HEK293 (cell line): ENCODE measurements at regions not wholly inside any gene's neighbourhood (a gene's known extent, or its start where the extent isn't known, plus 50 kb on each side); places are given as distances from the start of the nearest gene placed in this dataset.
"Not testable (repeated sequence)": the region's sequence is repeated elsewhere in the genome, so short reads cannot be mapped to it uniquely, and the experiment has no call there.

Experiments
- CTCF ChIA-PET: fragments of 350-600 bp; formaldehyde crosslinking; extraction: SDS; loops from one replicate; lab custom pipeline; 2021; ENCODE audit warnings: antibody characterized with exemption; lab: Yijun Ruan, JAX
- POLR2A ChIA-PET: fragments of 300-600 bp; formaldehyde crosslinking; extraction: SDS; loops from one replicate; lab custom pipeline; 2020; ENCODE audit warnings: antibody characterized with exemption, inconsistent platforms; lab: Yijun Ruan, JAX
- H3K27ac ChIP-seq: fragments of 200-500 bp; sonication (Bioruptor generic); 2 replicates; pipeline ENCODE4 v1.5.1; 2014; ENCODE audit warnings: low read depth, low read length, control low read depth, inconsistent platforms; ENCODE audit errors: extremely low read depth
- H3K36me3 ChIP-seq, 2 experiments: fragments of 200-500 bp in 1 of 2; sonication (Bioruptor generic) in 1 of 2; 1 replicate in 1 of 2; 2 replicates in 1 of 2; pipeline ENCODE4 v1.5.1; 2014 to 2017; ENCODE audit warnings: inconsistent platforms in 2 of 2, low read length in 2 of 2; ENCODE audit not compliant: control insufficient read depth in 2 of 2, insufficient read depth in 1 of 2
- H3K4me1 ChIP-seq: fragments of 200-500 bp; sonication (Bioruptor generic); 2 replicates; pipeline ENCODE4 v1.5.1; 2014; ENCODE audit warnings: mild to moderate bottlenecking, low read length, inconsistent platforms; ENCODE audit not compliant: control insufficient read depth, insufficient read depth
- H3K4me3 ChIP-seq: 2 replicates; pipeline ENCODE4 v1.5.1; 2011; ENCODE audit warnings: low read depth, mild to moderate bottlenecking, control low read depth, low read length, moderate library complexity
- H3K9me3 ChIP-seq: fragments of 200-500 bp; sonication (Bioruptor generic); 2 replicates; pipeline ENCODE4 v1.5.1; 2014; ENCODE audit warnings: low read depth, low read length, inconsistent platforms; ENCODE audit not compliant: control insufficient read depth, insufficient read depth
- SETDB1 ChIP-seq: IDR thresholded peaks from one replicate; pipeline ENCODE4 v1.6.1; 2017; ENCODE audit warnings: mild to moderate bottlenecking, low read length, moderate library complexity, mixed read lengths; ENCODE audit not compliant: insufficient read length
- ZNF544 ChIP-seq: fragments of 450-650 bp; formaldehyde crosslinking; IDR thresholded peaks from 2 replicates; pipeline ENCODE4 v1.5.0; 2017; ENCODE audit warnings: missing biosample characterization, missing genetic modification characterization
- ZNF585B ChIP-seq: fragments of 450-650 bp; formaldehyde crosslinking; IDR thresholded peaks from 2 replicates; pipeline ENCODE4 v1.5.1; 2016; ENCODE audit warnings: missing biosample characterization, missing genetic modification characterization
- ZNF660 ChIP-seq: fragments of 450-650 bp; IDR thresholded peaks from 2 replicates; pipeline ENCODE4 v1.5.1; 2018; ENCODE audit warnings: missing biosample characterization, mild to moderate bottlenecking, missing genetic modification characterization
- ZNF664 ChIP-seq: fragments of 450-650 bp; formaldehyde crosslinking; IDR thresholded peaks from 2 replicates; pipeline ENCODE4 v1.5.1; 2016; ENCODE audit warnings: missing biosample characterization, missing genetic modification characterization
- TF ChIP-seq, protein P1 (sequence below): fragments of 450-650 bp; formaldehyde crosslinking; IDR thresholded peaks from 2 replicates; pipeline ENCODE4 v1.5.1; 2017; ENCODE audit warnings: missing biosample characterization, missing genetic modification characterization

DNA sequence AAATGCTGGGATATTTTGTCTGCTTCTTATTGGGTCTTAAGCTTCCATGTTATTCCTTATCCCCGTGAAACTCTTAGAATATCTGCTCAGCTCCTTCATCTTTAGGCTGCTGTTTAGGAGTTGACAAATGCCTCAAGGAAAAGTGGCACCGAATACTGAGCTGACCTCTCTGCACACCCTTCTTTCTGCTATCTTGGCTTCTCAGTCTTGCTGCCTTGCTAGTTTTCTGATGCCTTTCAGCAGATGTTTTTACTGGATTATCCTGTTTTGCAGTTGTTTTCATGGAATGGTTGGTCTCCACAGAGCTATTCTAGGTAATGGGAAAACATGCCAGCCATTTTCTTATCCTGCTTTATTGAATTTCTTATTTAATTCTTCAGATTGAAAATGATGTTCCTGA lies 86.3 kb downstream of the GYPE start:
- ChIA-PET POLR2A (no interaction called here), CTCF (no interaction called here)
- no peak for TF ChIP-seq ZNF664 (tag by site-specific recombination)
- no peak for TF ChIP-seq ZNF660 (tag by site-specific recombination)
- TF ChIP-seq ZNF544, result no peak
- Histone ChIP-seq H3K4me1 (no peaks in the 10 kb centered on the region), H3K36me3 (no peaks in the 10 kb centered on the region), H3K9me3 (no peaks in the 10 kb centered on the region), H3K27ac (no peak overlapping the region), H3K4me3 (no peak overlapping the region)

GRCh38 chr4:143817866-143818265 lies 87.5 kb downstream of the GYPE start:
- H3K27ac ChIP-seq, H3K4me3 ChIP-seq, H3K36me3 ChIP-seq, H3K4me1 ChIP-seq, CTCF ChIA-PET, POLR2A ChIA-PET, H3K9me3 ChIP-seq: not testable (repeated sequence)

DNA sequence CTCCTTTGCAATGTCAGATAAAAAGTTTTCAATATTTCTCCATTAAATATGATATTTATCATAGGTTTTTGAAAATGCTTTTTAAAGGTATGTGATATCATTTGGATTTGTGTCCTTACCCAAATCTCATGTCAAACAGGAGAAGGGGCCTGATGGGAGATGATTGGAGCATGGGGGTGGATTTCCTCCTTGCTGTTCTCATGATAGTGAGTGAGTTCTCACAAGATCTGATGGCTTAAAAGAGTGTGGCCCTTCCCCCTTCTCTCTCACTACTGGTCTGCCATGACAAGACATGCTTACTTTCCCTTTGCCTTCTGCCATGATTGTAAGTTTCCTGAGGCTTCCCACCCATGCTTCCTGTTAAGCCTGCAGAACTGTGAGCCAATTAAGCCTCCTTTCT lies 90.0 kb downstream of the GYPE start:
- H3K4me3 ChIP-seq, H3K36me3 ChIP-seq, H3K27ac ChIP-seq, H3K9me3 ChIP-seq, H3K4me1 ChIP-seq, POLR2A ChIA-PET, CTCF ChIA-PET: not testable (repeated sequence)

GRCh38 chr4:143813431-143814154 lies 91.8 kb downstream of the GYPE start:
- H3K9me3 ChIP-seq, H3K27ac ChIP-seq, H3K4me1 ChIP-seq, POLR2A ChIA-PET, CTCF ChIA-PET, H3K4me3 ChIP-seq, H3K36me3 ChIP-seq: not testable (repeated sequence)

- CTCF ChIA-PET, POLR2A ChIA-PET, H3K4me3 ChIP-seq, H3K9me3 ChIP-seq, H3K36me3 ChIP-seq, H3K27ac ChIP-seq, H3K4me1 ChIP-seq: not testable (repeated sequence)
Observed at GRCh38 chr4:143791693-143792092, 91.2 kb upstream of the FREM3 start.

DNA sequence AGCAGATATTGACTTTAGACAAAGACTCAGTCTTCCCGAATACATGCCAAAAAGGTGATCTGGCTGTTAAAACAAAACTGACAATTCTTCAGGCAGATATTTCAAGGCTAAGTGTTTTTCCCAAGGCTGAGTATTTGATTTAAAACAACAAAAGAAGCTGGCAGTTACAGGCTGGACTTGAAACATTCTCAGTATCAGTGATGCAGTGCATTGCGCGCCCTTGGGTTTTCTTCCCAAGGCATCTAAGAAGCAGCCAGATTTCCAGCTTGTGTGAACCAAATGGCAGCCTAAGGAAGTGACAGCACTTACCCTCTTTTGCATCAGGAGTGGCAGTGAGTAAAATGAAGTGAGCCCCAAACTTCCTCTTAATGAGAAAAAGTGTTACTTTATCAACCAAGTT lies 90.0 kb upstream of the FREM3 start:
- H3K36me3 ChIP-seq, POLR2A ChIA-PET, H3K27ac ChIP-seq, CTCF ChIA-PET, H3K4me1 ChIP-seq, H3K9me3 ChIP-seq, H3K4me3 ChIP-seq: not testable (repeated sequence)

- H3K27ac ChIP-seq, CTCF ChIA-PET, H3K9me3 ChIP-seq, H3K4me1 ChIP-seq, POLR2A ChIA-PET, H3K36me3 ChIP-seq, H3K4me3 ChIP-seq: not testable (repeated sequence)
Observed at GRCh38 chr4:143789618-143790017, 89.1 kb upstream of the FREM3 start.

DNA sequence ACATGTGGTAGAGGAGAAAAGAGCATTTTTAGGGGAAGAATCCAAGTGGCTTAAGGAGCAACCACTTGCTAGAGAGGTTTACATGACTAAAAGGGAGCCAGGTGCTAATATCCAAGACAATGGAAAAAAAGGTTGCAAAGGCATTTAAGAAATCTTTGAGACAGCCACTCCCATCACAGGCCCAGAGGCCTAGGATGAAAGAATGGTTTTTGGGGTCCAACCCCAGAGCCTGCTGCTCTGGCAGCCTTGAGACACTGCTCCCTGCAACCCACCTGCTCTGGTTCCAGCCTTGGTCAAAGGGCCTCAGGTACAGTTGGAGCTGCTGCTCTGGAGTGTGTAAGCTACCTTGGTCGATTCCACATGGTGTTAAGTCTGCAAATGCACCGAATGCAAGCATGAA lies 84.1 kb upstream of the FREM3 start:
- Histone ChIP-seq H3K9me3 (no peaks in the 10 kb centered on the region), H3K4me1 (no peaks in the 10 kb centered on the region), H3K4me3 (no peak overlapping the region), H3K36me3 (no peaks in the 10 kb centered on the region), H3K27ac (no peak overlapping the region)
- TF ChIP-seq, protein P1, sequence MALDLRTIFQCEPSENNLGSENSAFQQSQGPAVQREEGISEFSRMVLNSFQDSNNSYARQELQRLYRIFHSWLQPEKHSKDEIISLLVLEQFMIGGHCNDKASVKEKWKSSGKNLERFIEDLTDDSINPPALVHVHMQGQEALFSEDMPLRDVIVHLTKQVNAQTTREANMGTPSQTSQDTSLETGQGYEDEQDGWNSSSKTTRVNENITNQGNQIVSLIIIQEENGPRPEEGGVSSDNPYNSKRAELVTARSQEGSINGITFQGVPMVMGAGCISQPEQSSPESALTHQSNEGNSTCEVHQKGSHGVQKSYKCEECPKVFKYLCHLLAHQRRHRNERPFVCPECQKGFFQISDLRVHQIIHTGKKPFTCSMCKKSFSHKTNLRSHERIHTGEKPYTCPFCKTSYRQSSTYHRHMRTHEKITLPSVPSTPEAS (tag by site-specific recombination), result no peak
- TF ChIP-seq SETDB1, result peak; percentile 40
- peak; percentile 75 for TF ChIP-seq ZNF585B
- POLR2A ChIA-PET, result no interaction called here
- CTCF ChIA-PET, result no interaction called here
